Fibroblast of the aortic adventitia (primary cell): ENCODE measurements at regions not wholly inside any gene's neighbourhood (a gene's known extent, or its start where the extent isn't known, plus 50 kb on each side); places are given as distances from the start of the nearest gene placed in this dataset.

ENCODE experiments used
- DNase-seq: peaks from one replicate; pipeline ENCODE4 v3.0.0-alpha.2; 2010; ENCODE audit warnings: low read depth
- H3K4me3 ChIP-seq: 2 replicates; pipeline ENCODE4 v1.5.1; 2011; ENCODE audit warnings: low read depth, mild to moderate bottlenecking, control low read depth, low read length, moderate library complexity
- TF ChIP-seq, protein P1 (sequence below): IDR thresholded peaks from 2 replicates; pipeline ENCODE4 v1.5.1; 2011; ENCODE audit warnings: mild to moderate bottlenecking, low read length, control low read depth, inconsistent platforms; ENCODE audit not compliant: insufficient read depth

DNA sequence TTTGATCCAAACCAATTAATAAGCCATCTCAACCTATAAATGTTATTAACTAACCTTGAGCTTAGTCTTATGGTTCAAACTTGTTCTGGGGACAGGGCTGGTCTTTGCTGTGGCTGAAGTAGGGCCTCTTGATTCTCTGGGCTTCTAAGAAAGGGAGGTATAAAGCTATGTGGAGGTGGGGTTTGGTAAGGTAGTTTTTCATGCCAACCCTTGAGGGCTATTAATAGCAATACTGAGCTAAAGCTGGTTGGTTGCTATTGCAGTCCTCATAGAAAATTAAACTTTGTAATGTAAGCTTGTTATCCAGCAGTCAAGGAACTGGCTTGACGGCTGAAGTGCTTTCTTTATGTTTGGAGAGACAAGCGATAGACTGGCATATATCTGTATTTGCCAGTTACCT lies 112.1 kb downstream of the RND3 start:
- DNase-seq: no peak
- TF ChIP-seq, protein P1, sequence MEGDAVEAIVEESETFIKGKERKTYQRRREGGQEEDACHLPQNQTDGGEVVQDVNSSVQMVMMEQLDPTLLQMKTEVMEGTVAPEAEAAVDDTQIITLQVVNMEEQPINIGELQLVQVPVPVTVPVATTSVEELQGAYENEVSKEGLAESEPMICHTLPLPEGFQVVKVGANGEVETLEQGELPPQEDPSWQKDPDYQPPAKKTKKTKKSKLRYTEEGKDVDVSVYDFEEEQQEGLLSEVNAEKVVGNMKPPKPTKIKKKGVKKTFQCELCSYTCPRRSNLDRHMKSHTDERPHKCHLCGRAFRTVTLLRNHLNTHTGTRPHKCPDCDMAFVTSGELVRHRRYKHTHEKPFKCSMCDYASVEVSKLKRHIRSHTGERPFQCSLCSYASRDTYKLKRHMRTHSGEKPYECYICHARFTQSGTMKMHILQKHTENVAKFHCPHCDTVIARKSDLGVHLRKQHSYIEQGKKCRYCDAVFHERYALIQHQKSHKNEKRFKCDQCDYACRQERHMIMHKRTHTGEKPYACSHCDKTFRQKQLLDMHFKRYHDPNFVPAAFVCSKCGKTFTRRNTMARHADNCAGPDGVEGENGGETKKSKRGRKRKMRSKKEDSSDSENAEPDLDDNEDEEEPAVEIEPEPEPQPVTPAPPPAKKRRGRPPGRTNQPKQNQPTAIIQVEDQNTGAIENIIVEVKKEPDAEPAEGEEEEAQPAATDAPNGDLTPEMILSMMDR: no peak
- H3K4me3 ChIP-seq: no peak overlapping the region

DNA sequence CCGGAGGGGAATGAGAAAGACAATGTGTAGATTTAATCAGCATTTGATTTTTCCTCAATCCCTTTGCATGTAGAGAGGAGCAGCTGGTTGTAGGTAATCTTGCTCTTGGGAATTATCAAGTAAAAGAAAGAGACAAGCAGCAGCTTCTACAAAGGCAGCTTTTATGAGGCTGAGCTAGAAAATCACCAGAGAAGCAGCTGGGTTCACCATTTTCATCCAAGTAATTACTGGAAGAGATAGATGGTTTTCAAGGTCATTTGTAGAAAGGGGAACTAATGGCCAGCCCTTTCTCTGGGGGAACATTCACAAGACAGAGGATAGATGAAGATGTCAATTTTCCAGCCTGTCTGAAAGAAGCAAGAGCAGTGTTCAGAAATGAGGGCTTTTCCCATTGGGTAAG lies 113.0 kb downstream of the RND3 start:
- TF ChIP-seq, protein P1: no peak
- no peak for DNase-seq
- H3K4me3 ChIP-seq: no peak overlapping the region

GRCh38 chr2:150373374-150373773 lies 114.1 kb downstream of the RND3 start:
- TF ChIP-seq, protein P1: no peak
- no peak overlapping the region for H3K4me3 ChIP-seq
- DNase-seq: no peak

DNA sequence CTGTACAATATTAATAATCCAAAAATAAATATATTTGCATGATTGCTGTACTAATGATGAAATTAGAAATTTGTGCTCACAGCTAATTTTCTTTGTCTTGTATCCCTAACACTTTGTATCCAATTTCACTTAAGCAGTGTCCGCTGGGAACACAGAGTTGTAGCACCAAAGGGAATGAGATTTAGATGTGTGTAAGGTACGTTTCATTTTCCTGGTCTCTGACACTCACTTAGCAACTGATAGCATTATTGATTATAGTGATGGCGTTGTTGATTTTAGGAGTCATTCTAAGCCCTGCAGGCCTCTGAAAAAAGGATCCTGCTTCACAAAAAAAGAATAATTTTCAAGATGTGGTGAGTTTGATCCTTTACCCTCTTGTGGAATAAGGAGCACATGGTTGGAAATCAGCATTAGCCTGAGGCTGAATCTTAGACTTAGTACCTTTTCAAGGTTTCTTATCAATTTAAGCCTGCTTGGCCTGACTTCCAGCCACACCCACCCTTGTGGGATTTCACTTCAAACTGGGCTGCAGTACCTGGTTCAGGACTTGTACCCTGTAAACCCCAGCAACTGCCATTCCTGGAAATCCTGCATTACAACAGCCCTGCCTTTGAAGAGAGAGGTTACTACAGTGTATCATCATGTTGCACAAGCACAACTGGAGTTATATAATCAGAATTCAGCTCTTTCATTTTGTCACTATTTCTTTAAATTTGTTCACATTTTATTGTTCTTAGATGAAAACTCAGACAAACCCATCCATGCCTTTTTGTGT lies 116.2 kb downstream of the RND3 start:
- TF ChIP-seq, protein P1: no peak
- no peak for DNase-seq
- no peak overlapping the region for H3K4me3 ChIP-seq

DNA sequence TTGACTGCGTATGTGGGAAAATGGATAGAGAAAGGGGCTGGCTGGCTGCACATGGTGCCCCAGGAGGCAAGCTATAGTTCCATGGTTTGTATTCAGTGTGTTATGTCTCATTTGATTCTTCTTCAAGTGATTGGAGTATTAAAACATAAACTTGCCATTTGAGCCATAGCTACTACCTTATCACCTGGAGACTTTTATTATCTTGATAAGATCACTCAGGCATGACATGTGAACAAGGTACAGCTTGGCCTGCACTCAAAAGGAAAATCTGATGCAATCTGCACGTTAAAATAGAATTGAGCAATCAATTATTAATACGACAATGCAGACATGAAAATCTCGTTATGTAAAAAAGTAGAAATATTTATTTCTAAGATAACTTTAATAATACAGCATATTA lies 116.9 kb downstream of the RND3 start:
- H3K4me3 ChIP-seq: no peak overlapping the region
- DNase-seq: no peak
- TF ChIP-seq, protein P1: no peak

GRCh38 chr2:150369862-150370261 lies 117.6 kb downstream of the RND3 start:
- DNase-seq: no peak
- no peak overlapping the region for H3K4me3 ChIP-seq
- TF ChIP-seq, protein P1: no peak

GRCh38 chr2:150358468-150358807 lies 129.0 kb downstream of the RND3 start:
- TF ChIP-seq, protein P1: no peak
- H3K4me3 ChIP-seq: no peak overlapping the region
- DNase-seq: no peak
